GM18520 (cell line): ENCODE measurements at regions not wholly inside any gene's neighbourhood (a gene's known extent, or its start where the extent isn't known, plus 50 kb on each side); places are given as distances from the start of the nearest gene placed in this dataset.
A peak's percentile ranks its signal among the peaks of the same experiment; 100 is the strongest.

ENCODE experiments used
- ATAC-seq: cut with Tn5 transposase; IDR thresholded peaks from one replicate; pipeline ENCODE4 v1.9.1; 2021; ENCODE audit not compliant: unreplicated experiment

DNA sequence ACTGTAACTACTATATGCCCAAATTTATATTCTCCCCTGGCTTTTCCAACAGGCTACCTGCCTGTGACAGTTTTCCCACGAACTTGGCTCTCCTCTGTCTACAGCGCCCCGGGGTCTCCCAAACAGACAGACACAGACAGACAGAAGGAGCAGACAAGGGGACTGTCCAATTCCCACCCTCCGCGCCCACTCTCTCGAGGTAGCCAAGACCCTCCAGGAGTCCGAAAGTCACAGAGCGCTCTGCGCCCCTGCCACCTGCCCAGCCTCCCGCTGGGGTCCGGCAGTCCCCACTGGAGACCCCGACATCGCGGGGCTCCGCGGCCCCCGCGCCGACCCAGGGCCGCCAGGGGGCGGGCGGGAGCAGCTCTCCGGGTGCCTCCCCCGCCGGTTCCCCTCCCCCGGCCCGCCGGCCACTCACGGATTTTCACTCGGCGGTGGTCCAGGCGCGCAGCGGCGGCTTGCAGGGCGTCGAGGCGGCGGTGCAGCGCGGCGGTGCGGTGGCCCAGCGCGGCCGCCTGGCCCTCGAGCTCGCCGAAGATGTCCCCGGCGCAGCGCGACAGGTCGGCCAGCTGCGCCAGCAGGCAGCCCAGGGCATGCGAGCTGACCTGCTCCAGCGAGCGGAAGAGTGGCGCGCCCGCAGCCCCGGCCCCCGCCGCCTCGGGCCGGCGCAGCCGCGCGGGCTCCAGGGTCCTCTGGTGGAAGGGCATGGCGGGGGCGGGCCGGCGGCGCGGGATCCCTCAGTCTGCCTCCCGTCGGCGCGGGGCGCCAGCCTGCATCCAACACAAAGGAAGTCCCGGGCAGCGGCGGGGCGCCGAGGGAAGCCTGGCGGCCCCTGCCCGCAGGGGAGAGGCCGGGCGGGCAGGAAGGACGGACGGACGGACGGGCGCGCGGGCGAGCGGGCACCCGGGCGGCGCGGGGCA lies 81.3 kb upstream of the CCDC28A start:
- peak; percentile 33 for ATAC-seq

DNA sequence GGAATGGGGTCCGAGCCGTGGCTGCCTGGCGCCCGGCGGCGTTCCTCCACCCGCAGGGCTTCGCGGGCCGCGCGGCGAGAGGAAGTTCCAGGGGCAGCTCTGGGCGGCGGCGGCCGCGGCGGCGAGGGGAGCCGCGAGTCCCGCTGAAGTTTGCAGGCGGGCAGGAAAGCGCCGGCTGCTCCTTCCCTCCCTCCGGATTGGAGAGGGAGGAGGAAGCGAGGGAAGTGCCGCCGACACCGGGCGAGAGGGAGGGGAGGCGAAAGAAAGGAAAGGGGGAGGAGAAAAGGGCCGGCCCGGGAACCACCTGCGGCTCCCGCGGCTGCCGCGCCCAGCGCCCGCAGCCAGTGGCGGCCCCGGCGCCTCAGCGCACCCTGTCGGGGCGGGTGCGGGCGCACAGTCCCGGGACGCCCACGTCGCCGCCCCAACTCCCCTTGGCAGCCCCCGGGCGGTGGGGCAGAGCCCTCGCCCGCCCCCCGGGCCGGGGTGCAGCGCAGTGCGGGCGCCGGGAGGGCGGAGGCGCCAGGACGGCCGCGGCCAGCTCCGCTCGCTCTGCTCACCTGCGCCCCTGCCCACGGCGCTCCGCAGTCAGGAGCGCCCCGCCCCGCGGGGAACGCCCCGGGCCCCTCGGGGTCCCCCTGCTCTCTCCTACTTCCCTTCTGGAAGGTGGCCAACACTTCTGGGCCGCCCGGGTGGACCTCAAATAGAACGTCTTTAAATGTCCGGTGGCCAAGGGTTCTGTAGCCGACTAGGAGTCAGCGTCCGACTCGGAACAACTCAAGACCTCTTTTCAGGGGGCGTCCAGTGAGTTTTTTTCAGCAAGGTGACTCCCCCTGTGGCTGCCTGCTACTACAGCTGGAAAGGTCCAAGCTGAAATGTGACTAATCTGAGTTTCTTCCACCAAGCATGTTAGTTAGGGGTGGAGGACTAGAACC lies 80.3 kb upstream of the CCDC28A start:
- peak; percentile 36 for ATAC-seq

DNA sequence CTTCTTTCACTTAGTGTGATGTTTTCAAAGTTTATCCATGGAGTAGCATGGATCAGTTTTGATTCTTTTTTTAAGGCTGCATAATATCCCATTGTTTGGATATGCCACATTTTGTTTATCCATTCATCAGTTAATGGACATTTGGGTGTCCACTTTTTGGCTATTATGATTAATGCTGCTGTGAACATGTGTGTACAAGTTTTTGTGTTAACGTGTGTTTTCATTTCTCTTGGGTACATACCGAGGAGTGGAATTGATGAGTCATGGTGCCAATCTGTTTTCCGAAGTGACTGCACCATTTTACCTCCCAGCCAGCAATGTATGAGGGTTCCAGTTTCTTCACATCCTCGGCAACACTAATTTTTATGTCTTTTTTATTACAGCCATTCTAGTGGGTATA lies 78.4 kb upstream of the CCDC28A start:
- ATAC-seq = no peak

DNA sequence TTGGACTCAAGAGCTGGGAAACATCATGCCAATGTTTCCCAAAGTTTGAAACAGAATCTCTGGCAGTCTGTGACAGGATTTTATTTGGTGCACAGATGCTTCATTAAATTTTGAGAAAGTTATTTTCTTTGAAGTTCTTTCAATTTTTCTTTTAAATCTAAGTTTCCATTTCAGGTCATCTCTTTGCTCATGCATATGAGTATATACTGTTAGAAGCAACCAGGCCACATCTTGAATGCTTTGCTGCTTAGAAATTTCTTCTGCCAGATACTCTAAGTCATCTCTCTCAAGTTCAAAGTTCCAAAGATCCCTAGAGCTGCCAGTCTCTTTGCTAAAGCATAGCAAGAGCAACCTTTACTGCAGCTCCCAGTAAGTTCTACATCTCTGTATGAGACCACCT lies 59.1 kb upstream of the CCDC28A start:
- ATAC-seq = no peak

DNA sequence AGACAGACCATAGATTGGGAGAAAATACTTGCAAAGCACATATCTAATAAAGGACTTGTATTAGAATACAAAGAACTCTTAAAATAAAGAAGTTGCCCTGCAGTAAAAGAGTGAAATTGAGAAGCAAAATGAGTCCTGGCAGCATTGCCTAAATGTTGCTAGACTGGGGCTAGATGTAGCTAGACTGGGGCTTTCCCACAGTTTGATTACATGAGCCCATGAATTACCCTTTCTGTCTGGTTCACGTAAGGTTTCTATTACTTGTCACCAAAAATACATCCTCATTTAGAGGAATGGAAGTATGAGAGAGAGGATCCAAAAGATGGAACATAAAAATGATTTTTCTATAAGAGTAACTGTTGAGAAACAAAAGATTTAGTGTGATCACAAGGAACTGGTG lies 57.6 kb upstream of the CCDC28A start:
- no peak for ATAC-seq

DNA sequence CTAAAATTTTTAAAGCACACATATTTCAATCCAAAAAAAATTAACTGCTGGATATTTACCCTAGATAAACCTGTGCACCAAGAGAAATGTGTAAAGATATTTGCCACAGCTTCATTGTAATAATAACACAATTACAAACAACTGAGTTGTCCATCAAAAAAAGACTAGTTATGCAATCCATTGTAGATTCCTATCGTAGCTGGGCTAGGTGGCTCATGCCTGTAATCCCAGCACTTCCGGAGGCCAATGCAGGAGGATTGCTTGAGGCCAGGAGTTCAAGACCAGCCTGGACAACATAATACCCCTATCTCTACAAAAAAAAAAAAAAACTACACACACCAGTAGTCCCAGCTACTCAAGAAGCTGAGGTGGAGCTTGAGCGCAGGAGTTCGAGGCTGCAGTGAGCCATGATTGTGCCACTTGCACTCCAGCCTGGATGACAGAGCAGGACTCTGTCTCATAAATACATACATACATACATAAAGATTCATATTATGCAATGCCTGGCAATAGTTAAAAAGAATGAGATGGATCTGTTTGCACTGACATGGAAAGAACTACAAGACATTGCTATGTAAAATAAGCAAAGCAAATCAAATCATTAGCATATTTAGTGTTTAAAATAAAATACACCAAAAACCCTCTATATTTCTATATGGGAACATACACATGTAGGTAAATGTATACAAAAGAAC lies 56.5 kb upstream of the CCDC28A start:
- ATAC-seq = no peak

DNA sequence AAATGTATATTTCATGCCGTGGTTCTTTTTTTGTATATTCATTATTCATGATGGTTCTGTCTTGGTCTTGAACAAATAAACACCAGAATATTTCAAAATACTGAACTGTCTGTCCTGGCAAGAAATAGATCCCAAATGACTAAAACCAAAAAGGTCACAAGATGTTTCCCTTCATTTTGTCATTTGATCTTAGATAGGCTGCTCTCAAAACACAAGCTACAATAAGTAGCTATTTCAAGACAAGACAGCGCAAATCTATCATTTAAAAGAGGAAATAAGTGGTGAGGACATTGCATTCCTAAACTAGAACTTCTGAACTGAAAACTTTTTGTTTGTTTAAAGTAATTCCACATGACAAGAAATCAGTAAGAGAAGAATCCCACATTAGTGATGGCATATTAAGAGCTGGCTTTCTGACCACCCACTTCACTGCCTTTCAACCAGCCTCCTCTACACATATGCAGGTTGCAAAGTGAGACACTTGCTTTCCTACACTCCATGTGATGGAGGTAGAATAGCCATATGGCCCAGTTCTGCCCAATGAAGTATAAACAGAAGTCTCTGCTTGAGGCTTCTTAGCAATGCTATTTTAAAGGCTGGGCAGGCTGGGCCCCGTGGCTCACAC lies 54.4 kb upstream of the CCDC28A start:
- no peak for ATAC-seq

DNA sequence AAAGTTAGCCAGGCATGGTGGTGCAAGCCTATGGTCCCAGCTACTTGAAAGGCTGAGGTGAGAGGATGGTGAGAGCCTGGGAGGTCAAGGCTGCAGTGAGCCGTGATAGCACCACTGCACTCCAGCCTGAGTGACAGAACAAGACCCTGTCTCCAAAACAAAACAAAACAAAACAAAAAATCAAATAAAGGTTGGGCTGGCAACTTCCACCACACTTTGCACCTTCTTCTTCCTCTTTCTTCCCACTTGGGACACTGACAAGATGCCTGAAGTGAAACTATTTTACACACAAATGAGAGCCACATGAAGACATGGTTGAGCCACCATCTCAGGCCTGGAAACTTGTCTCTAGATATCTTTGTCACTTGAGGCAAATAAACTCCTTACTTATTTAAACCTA lies 53.8 kb upstream of the CCDC28A start:
- no peak for ATAC-seq

DNA sequence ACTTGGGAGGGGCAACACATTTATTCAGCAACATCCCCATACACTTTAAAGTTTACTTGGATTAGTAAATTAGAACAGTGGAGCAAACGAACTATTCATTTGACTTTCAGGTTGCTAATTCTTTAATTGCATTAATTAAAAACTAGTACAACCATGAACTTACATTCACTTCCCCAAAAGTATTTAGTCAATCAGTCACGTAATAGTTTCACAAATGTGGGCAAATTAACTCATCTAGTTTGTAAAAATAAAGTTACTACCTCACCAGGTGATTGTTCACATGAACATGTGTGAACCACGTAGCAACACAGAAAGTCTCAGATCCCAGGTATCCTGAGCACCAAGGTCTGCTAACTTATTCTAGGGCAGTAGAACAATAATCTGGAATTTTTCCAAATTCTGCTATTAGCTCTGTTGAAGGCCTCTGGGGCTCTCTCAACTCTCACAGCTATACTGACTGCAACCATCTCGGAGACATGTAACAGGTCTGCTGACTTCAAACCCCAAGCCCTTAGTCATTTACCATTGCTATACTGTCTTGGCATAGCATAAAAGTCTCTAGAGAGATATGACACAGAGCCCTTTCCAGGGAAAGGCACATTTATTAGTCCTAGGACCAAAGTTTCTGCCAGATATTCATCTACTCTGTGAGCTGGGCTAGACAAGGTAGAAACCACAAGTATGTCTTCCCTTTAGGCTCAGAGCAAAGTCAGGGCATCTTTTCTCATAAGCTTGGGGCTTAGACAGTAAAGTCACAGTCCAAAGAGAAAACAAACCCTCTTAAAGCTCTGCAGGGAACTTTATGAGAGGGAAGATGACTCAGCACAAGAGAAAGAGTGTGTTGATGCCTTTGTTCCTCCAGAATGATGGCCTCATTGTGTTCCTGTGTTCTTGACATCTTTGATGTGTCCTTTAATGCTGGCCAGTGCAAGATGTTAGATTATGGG lies 50.9 kb upstream of the CCDC28A start:
- ATAC-seq = no peak
